Nephron progenitor cell (in vitro differentiated cells): ENCODE measurements at regions not wholly inside any gene's neighbourhood (a gene's known extent, or its start where the extent isn't known, plus 50 kb on each side); places are given as distances from the start of the nearest gene placed in this dataset.
A peak's percentile ranks its signal among the peaks of the same experiment; 100 is the strongest.

Experiments
- DNase-seq: peaks from one replicate; pipeline ENCODE4 v3.0.0; 2021
- H3K27ac Mint-ChIP-seq: 2 replicates; pipeline ENCODE4 v1.8.0; 2021; ENCODE audit warnings: mild to moderate bottlenecking, moderate library complexity, mixed read lengths
- H3K27me3 Mint-ChIP-seq: 2 replicates; pipeline ENCODE4 v1.8.0; 2021; ENCODE audit warnings: mild to moderate bottlenecking, low read depth, mixed read lengths; ENCODE audit not compliant: poor library complexity
- H3K36me3 Mint-ChIP-seq: 2 replicates; pipeline ENCODE4 v1.8.0; 2021; ENCODE audit warnings: low read depth, mixed read lengths
- H3K4me1 Mint-ChIP-seq: 2 replicates; pipeline ENCODE4 v1.8.0; 2021; ENCODE audit warnings: mixed read lengths
- H3K4me3 Mint-ChIP-seq: 2 replicates; pipeline ENCODE4 v1.8.0; 2021; ENCODE audit warnings: mild to moderate bottlenecking, moderate library complexity, mixed read lengths
- H3K9me3 Mint-ChIP-seq: 2 replicates; pipeline ENCODE4 v1.8.0; 2021; ENCODE audit warnings: mild to moderate bottlenecking, moderate library complexity, mixed read lengths
- TF ChIP-seq, protein P1 (sequence below): fragments of 200-600 bp; sonication (generic); IDR thresholded peaks from 2 replicates; pipeline ENCODE4 v1.5.0; 2021; ENCODE audit warnings: antibody characterized with exemption

DNA sequence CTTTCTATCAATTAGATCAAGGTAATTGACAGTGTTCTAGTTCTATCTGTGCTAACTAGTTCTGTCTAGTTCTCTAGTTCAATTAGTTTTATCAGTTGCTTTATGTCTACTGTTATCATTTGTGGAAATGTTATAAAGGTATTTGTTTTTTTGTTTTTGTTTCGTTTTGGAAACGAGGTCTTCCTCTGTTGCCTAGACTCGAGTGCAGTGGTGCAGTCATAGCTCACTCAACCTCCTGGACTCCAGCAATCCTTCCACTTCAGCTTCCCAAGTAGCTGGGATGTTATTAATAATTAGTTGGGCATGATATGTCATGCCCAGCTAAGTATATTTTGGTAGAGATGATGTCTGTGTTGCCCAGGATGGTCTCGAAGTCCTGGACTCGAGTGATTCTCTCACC lies 1682.8 kb upstream of the LRRTM1 start:
- no peaks in the 10 kb centered on the region for H3K36me3 Mint-ChIP-seq
- H3K4me1 Mint-ChIP-seq, result peaks cover 3% of the 10 kb centered on the region

DNA sequence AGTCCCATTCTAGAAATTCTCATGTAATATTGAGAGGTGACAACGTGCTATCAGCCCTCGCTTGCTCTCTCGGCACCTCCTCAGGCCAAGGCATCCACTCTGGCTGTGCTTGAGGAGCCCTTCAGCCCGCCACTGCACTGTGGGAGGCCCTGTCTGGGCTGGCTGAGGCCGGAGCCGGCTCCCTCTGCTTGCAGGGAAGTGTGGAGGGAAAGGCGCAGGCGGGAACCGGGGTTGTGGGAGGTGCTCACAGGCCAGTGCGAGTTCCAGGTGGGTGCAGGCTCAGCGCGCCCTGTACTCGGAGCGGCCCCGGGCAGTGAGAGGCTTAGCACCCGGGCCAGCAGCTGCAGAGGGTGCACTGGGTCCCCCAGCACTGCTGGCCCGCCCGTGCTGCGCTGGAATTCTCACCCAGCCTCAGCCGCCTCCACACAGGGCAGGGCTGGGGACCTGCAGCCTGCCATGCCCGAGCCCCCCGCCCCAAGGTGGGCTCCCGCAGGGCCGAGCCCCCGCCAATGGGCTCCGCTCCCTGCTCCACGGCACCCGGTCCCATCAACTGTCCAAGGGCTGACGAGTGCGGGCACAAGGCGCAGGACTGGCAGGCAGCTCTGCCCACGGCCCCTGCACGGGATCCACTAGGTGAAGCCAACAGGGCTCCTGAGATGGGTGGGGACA lies 1680.6 kb upstream of the LRRTM1 start:
- no peak for DNase-seq
- peaks cover 24% of the 10 kb centered on the region for H3K4me1 Mint-ChIP-seq
- TF ChIP-seq, protein P1, sequence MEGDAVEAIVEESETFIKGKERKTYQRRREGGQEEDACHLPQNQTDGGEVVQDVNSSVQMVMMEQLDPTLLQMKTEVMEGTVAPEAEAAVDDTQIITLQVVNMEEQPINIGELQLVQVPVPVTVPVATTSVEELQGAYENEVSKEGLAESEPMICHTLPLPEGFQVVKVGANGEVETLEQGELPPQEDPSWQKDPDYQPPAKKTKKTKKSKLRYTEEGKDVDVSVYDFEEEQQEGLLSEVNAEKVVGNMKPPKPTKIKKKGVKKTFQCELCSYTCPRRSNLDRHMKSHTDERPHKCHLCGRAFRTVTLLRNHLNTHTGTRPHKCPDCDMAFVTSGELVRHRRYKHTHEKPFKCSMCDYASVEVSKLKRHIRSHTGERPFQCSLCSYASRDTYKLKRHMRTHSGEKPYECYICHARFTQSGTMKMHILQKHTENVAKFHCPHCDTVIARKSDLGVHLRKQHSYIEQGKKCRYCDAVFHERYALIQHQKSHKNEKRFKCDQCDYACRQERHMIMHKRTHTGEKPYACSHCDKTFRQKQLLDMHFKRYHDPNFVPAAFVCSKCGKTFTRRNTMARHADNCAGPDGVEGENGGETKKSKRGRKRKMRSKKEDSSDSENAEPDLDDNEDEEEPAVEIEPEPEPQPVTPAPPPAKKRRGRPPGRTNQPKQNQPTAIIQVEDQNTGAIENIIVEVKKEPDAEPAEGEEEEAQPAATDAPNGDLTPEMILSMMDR, result no peak
- H3K9me3 Mint-ChIP-seq, result peaks cover 4% of the 10 kb centered on the region
- no peak overlapping the region for H3K27ac Mint-ChIP-seq
- H3K36me3 Mint-ChIP-seq, result no peaks in the 10 kb centered on the region
- no peaks in the 10 kb centered on the region for H3K27me3 Mint-ChIP-seq
- H3K4me3 Mint-ChIP-seq, result no peak overlapping the region

More for the DNA sequence above, 1682.8 kb upstream of the LRRTM1 start:
- Mint-ChIP-seq H3K9me3 (peaks cover 12% of the 10 kb centered on the region), H3K27me3 (no peaks in the 10 kb centered on the region), H3K4me3 (no peak overlapping the region), H3K27ac (no peak overlapping the region)
- TF ChIP-seq, protein P1, result no peak
- DNase-seq, result no peak

DNA sequence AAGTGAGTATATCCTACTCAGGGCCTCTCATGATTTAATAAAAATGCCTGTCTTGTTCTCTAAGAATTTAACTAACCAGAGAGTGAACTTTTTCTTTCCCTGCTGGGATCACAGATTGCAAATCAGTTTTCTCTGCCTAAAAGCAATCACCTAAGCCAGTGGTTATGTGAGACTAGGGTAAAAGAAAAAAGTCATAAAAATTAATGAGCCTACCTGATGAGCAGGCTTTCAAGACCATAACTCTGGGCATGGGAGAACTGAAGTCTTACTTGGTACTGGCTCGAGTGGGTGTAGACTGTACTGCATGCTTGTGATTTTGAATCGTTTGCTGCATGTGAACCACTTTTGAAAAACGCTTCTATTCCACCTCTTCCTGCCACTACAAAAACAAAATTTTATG lies 1677.0 kb upstream of the LRRTM1 start:
- Mint-ChIP-seq H3K9me3 (peaks cover 4% of the 10 kb centered on the region), H3K36me3 (no peaks in the 10 kb centered on the region), H3K27ac (peak overlapping the region; percentile 36), H3K4me1 (peaks cover 24% of the 10 kb centered on the region), H3K27me3 (no peaks in the 10 kb centered on the region), H3K4me3 (no peak overlapping the region)
- TF ChIP-seq, protein P1, result no peak
- no peak for DNase-seq

DNA sequence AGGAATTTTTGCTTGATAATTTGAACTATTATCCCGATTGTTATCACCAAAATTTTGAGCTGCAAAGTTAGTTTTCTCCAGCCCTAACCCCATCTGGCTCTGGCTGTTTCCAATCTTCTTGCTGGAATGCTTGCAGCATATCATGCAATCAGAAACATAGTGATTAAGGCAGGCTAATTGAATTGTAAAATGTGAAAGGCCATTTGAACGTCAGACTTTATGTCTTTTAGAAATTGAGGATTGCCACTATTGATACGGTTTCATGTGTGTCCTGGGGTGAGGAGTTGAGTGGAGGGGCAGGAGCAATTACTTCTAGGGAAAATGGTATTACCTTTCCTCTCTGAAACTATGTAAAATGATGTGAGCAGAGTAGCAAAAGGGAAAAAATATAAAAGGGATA lies 1674.5 kb upstream of the LRRTM1 start:
- no peaks in the 10 kb centered on the region for H3K9me3 Mint-ChIP-seq
- no peak for DNase-seq
- peaks cover 24% of the 10 kb centered on the region for H3K4me1 Mint-ChIP-seq
- H3K27me3 Mint-ChIP-seq, result no peaks in the 10 kb centered on the region
- H3K27ac Mint-ChIP-seq, result no peak overlapping the region
- TF ChIP-seq, protein P1, result no peak
- H3K4me3 Mint-ChIP-seq, result no peak overlapping the region
- H3K36me3 Mint-ChIP-seq, result no peaks in the 10 kb centered on the region

DNA sequence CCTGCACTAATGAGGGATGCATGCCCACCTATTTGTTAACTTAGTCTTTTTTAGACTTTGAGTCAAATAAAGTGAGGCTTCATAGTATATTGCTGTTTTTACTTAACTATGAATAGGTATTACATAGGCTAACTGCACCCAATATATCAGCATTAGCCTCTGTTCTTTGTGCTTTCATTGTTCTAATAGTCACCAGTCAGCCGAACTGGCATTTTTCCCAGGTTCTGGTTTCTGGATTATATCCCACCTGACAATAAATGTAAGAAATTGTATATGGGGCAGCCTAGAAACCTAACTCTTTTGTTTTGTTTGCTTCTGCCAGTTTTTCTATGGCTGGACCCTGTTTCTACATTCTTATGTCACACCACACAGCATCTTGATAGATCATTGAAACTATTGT lies 1672.4 kb upstream of the LRRTM1 start:
- no peak for DNase-seq
- TF ChIP-seq, protein P1, result no peak
- no peaks in the 10 kb centered on the region for H3K36me3 Mint-ChIP-seq
- H3K4me3 Mint-ChIP-seq, result no peak overlapping the region
- peaks cover 17% of the 10 kb centered on the region for H3K4me1 Mint-ChIP-seq
- H3K27me3 Mint-ChIP-seq, result no peaks in the 10 kb centered on the region
- no peak overlapping the region for H3K27ac Mint-ChIP-seq
- no peaks in the 10 kb centered on the region for H3K9me3 Mint-ChIP-seq

DNA sequence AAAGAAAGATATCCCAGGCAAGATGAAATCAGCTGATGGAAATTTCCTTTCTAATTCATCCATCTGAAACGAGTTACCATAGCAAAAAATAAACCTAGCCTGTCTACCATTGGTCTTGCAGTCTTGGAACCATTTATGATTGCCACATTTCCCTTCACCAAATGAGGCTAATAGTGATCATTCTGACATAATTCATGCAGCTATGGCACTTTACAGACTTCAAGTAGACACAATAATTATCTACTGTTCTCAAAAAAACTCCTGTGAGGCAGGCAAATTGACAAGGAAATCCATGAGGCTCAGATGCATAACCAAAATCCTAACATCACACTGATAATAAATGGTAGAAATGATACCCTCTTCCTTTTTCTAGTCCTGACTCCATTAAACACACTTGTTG lies 1669.7 kb upstream of the LRRTM1 start:
- TF ChIP-seq, protein P1, result no peak
- Mint-ChIP-seq H3K36me3 (no peaks in the 10 kb centered on the region), H3K9me3 (peaks cover under 1% of the 10 kb centered on the region), H3K4me1 (no peaks in the 10 kb centered on the region), H3K4me3 (no peak overlapping the region), H3K27ac (no peak overlapping the region), H3K27me3 (no peaks in the 10 kb centered on the region)
- no peak for DNase-seq
